Esophagus squamous epithelium (tissue), 5 donors: ENCODE measurements at regions not wholly inside any gene's neighbourhood (a gene's known extent, or its start where the extent isn't known, plus 50 kb on each side); places are given as distances from the start of the nearest gene placed in this dataset.

Experiments
- DNase-seq: peaks from one replicate; lab custom pipeline; 2025; lab: John Stamatoyannopoulos, UW
- H3K27ac ChIP-seq, 4 donors: fragments of 200-600 bp; sonication (generic); one replicate each; pipeline ENCODE4 v1.5.1; 2016 to 2019; ENCODE audit warnings: mild to moderate bottlenecking in 1 of 4
- H3K27me3 ChIP-seq, 4 donors: fragments of 200-600 bp; sonication (generic); 1 replicate in 3 of 4; 2 replicates in 1 of 4; pipeline versions ENCODE4 v1.5.1 to v1.6.0; 2017 to 2021; ENCODE audit warnings: antibody characterized with exemption in 1 of 4
- H3K36me3 ChIP-seq, 3 donors: fragments of 200-600 bp; sonication (generic); one replicate each; pipeline ENCODE4 v1.5.1; 2016 to 2019
- H3K4me1 ChIP-seq, 3 donors: fragments of 200-600 bp; sonication (generic); one replicate each; pipeline ENCODE4 v1.5.1; 2017 to 2019
- H3K4me3 ChIP-seq, 4 donors: fragments of 200-600 bp; sonication (generic); 1 replicate in 3 of 4; 2 replicates in 1 of 4; pipeline ENCODE4 v1.5.1; 2016 to 2019; ENCODE audit warnings: mild to moderate bottlenecking in 2 of 4, moderate library complexity in 1 of 4
- H3K9me3 ChIP-seq, 3 donors: fragments of 200-600 bp; sonication (generic); one replicate each; pipeline ENCODE4 v1.5.1; 2016 to 2019
- CTCF ChIP-seq, 6 experiments: fragments of 450-650 bp in 4 of 6; fragments of 200-600 bp in 2 of 6; sonication (generic) in 2 of 6; IDR thresholded peaks; one replicate each; pipeline ENCODE4 v1.5.1; 2016 to 2019; ENCODE audit warnings: antibody characterized with exemption in 6 of 6, mild to moderate bottlenecking in 4 of 6, moderate library complexity in 4 of 6
- POLR2A ChIP-seq, 4 donors: fragments of 450-650 bp; IDR thresholded peaks; one replicate each; pipeline ENCODE4 v1.6.1; 2017; ENCODE audit warnings: antibody characterized with exemption in 4 of 4, mild to moderate bottlenecking in 4 of 4, moderate library complexity in 3 of 4
- WGBS, 2 donors: methylation state at CpG; one replicate each; pipeline ENCODE4 v1.1.5; 2018; 5-methylcytosine and 5-hydroxymethylcytosine counted together
- intact Hi-C: fragments of 100-400 bp; cut with DNase I; formaldehyde crosslinking; loops from one replicate; pipeline ENCODE4 v1.15.0; 2022
- donor health status: DM: yes; HTN: yes; CAD: no.

- intact Hi-C loops: no loop called here
- TF ChIP-seq POLR2A (IDR thresholded peaks at IDR 0.05): no peak
- WGBS, 2 donors: 32 to 61% methylated on average over 2 of the region's 2 CpGs
Measured at GRCh38 chr4:181685461-181685860, 557.7 kb upstream of the TENM3 start.

GRCh38 chr4:181685911-181686310 is 557.3 kb upstream of the TENM3 start:
- Histone ChIP-seq H3K27me3 (no peaks in the 10 kb centered on the region), H3K27ac (no peak overlapping the region), H3K4me1 (no peaks in the 10 kb centered on the region), H3K4me3 (no peak overlapping the region), H3K36me3 (no peaks in the 10 kb centered on the region), H3K9me3 (no peaks in the 10 kb centered on the region)
- TF ChIP-seq CTCF (IDR thresholded peaks at IDR 0.05): no peak
- no peak for TF ChIP-seq POLR2A (IDR thresholded peaks at IDR 0.05)
- intact Hi-C loops: no loop called here
- 59 to 65% methylated on average over 4 of the region's 4 CpGs for WGBS, 2 donors
- no peak for DNase-seq

More at GRCh38 chr4:181685461-181685860, 557.7 kb upstream of the TENM3 start:
- DNase-seq: no peak
- Histone ChIP-seq H3K36me3 (no peaks in the 10 kb centered on the region), H3K27me3 (no peaks in the 10 kb centered on the region), H3K9me3 (no peaks in the 10 kb centered on the region), H3K4me3 (no peak overlapping the region), H3K27ac (no peak overlapping the region), H3K4me1 (no peaks in the 10 kb centered on the region)

GRCh38 chr4:181687116-181687515 is 556.1 kb upstream of the TENM3 start:
- no peak for DNase-seq
- WGBS, 2 donors: 46 to 52% methylated on average over 4 of the region's 4 CpGs
- no peaks in the 10 kb centered on the region for H3K27me3 ChIP-seq
- H3K4me3 ChIP-seq: no peak overlapping the region
- H3K27ac ChIP-seq: no peak overlapping the region
- intact Hi-C loops: no loop called here
- no peaks in the 10 kb centered on the region for H3K4me1 ChIP-seq
- no peaks in the 10 kb centered on the region for H3K9me3 ChIP-seq
- H3K36me3 ChIP-seq: no peaks in the 10 kb centered on the region
- TF ChIP-seq CTCF (IDR thresholded peaks at IDR 0.05): no peak

- no peak for DNase-seq
- H3K36me3 ChIP-seq: no peaks in the 10 kb centered on the region
- 46 to 52% methylated on average over 3 of the region's 3 CpGs for WGBS, 2 donors
- no peak for TF ChIP-seq POLR2A (IDR thresholded peaks at IDR 0.05)
- no peak for TF ChIP-seq CTCF (IDR thresholded peaks at IDR 0.05)
- no peaks in the 10 kb centered on the region for H3K27me3 ChIP-seq
- H3K27ac ChIP-seq: no peak overlapping the region
- H3K4me3 ChIP-seq: no peak overlapping the region
- intact Hi-C loops: no loop called here
- no peaks in the 10 kb centered on the region for H3K4me1 ChIP-seq
- H3K9me3 ChIP-seq: no peaks in the 10 kb centered on the region
Measured at GRCh38 chr4:181688432-181688831, 554.8 kb upstream of the TENM3 start.

GRCh38 chr4:181688872-181689271 is 554.3 kb upstream of the TENM3 start:
- no peaks in the 10 kb centered on the region for H3K4me1 ChIP-seq
- WGBS, 2 donors: 64 to 75% methylated on average over 5 of the region's 5 CpGs
- DNase-seq: no peak
- TF ChIP-seq POLR2A (IDR thresholded peaks at IDR 0.05) (no peak), CTCF (IDR thresholded peaks at IDR 0.05) (no peak)
- no peaks in the 10 kb centered on the region for H3K27me3 ChIP-seq
- no peak overlapping the region for H3K27ac ChIP-seq
- intact Hi-C loops: no loop called here
- no peaks in the 10 kb centered on the region for H3K36me3 ChIP-seq
- no peaks in the 10 kb centered on the region for H3K9me3 ChIP-seq
- no peak overlapping the region for H3K4me3 ChIP-seq

- no peak overlapping the region for H3K4me3 ChIP-seq
- H3K36me3 ChIP-seq: no peaks in the 10 kb centered on the region
- intact Hi-C loops: no loop called here
- no peaks in the 10 kb centered on the region for H3K4me1 ChIP-seq
- H3K27me3 ChIP-seq: no peaks in the 10 kb centered on the region
- DNase-seq: no peak
- 29 to 44% methylated on average over 2 of the region's 2 CpGs for WGBS, 2 donors
- H3K27ac ChIP-seq: no peak overlapping the region
- no peak for TF ChIP-seq POLR2A (IDR thresholded peaks at IDR 0.05)
- TF ChIP-seq CTCF (IDR thresholded peaks at IDR 0.05): no peak
- no peaks in the 10 kb centered on the region for H3K9me3 ChIP-seq
Measured at GRCh38 chr4:181690498-181690897, 552.7 kb upstream of the TENM3 start.
